ENCODE measurements at regions not wholly inside any gene's neighbourhood (a gene's known extent, or its start where the extent isn't known, plus 50 kb on each side); places are given as distances from the start of the nearest gene placed in this dataset.

DNA sequence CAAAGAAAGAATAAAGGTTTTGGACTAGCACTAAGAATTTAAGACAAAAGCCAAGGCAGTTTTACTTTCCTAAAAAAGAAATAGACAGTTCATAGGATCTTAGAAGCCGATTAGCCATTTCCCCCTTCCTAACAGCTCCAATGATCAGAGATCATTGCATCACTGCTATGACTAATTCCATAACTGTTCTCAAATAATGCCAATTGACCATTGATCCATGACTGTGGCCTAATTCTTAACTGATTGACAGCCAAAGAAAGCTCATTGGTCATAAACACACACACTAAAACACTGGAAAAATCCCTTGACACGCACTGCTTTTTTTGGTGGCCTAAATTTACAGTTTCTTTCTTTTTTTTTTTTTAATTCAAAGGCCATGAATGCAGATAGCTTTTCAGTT is 345.0 kb upstream of the ACVR2A start:
- Histone ChIP-seq H3K4me1 (ENCODE audit: insufficient read depth, low read length) (no peaks in the 10 kb centered on the region), H3K9ac (ENCODE audit: low read depth, low read length) (no peak overlapping the region), H3K36me3 (ENCODE audit: insufficient read depth, low read length) (no peaks in the 10 kb centered on the region; the same call in 1 of the 2 replicates), H3K9me3 (ENCODE audit: control insufficient read depth, insufficient read depth, low read length) (no peaks in the 10 kb centered on the region)

DNA sequence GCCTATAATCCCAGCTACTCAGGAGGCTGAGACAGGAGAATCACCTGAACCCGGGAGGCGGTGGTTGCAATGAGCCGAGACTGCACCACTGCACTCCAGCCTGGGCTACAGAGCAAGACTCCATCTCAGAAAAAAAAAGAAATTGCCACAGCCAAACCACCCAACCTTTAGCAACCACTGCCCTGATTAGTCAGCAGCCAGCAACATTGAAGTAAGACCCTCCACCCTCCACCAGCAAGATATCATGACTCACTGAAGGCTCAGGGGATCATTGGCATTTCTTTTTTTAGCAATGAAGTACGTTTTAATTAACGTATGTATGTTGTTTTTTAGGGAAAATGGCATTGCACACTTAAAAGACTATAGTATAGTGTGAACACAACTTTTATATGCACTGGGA is 349.1 kb upstream of the ACVR2A start:
- Histone ChIP-seq H3K36me3 (ENCODE audit: insufficient read depth, low read length) (no peaks in the 10 kb centered on the region; the same call in 1 of the 2 replicates), H3K9ac (ENCODE audit: low read depth, low read length) (no peak overlapping the region), H3K9me3 (ENCODE audit: control insufficient read depth, insufficient read depth, low read length) (no peaks in the 10 kb centered on the region), H3K4me1 (ENCODE audit: insufficient read depth, low read length) (no peaks in the 10 kb centered on the region)

DNA sequence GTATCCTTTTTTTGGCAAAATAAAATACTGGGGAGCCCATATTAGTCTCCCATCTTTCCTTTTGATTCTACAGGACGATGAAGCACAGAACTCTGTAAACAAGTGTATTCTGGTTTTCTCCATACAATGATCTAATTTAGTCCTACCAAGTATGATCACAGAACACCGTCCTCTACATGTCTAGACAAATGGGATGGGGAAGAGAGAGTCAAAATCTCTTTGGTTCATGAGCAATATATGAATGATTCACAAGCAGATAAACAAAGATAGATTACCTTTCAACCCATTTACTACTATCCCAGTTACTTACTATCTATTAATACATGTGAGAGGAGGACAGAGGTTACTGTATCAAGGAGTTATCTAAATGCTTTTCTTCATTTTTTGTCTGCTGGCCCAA is 352.4 kb upstream of the ACVR2A start:
- H3K4me1 ChIP-seq (ENCODE audit: insufficient read depth, low read length) = no peaks in the 10 kb centered on the region; the same call in none of the 2 replicates
- no peaks in the 10 kb centered on the region for H3K9me3 ChIP-seq (ENCODE audit: control insufficient read depth, insufficient read depth, low read length)
- no peaks in the 10 kb centered on the region; the same call in 1 of the 2 replicates for H3K36me3 ChIP-seq (ENCODE audit: insufficient read depth, low read length)
- H3K9ac ChIP-seq (ENCODE audit: low read depth, low read length) = no peak overlapping the region

DNA sequence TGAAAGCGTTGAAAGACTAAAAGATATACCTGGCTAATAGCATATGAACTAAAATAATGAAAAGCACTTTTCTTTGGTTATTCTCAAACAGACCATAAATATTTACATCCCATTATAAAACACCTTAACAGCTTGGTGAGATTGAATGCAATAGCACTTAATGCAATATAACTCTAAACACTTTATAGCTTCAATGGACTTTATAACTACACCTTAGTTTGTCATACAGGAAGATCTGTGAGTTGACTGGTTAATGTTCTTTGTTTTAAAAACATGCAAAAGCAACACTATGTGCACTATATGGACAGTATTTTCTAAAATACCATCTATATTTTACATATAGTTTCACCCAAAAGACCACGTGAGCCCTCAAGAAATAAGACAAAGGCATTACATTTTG is 353.3 kb upstream of the ACVR2A start:
- no peak overlapping the region for H3K9ac ChIP-seq (ENCODE audit: low read depth, low read length)
- no peaks in the 10 kb centered on the region for H3K9me3 ChIP-seq (ENCODE audit: control insufficient read depth, insufficient read depth, low read length)
- H3K4me1 ChIP-seq (ENCODE audit: insufficient read depth, low read length) = no peaks in the 10 kb centered on the region; the same call in none of the 2 replicates
- no peaks in the 10 kb centered on the region for H3K36me3 ChIP-seq (ENCODE audit: insufficient read depth, low read length)

DNA sequence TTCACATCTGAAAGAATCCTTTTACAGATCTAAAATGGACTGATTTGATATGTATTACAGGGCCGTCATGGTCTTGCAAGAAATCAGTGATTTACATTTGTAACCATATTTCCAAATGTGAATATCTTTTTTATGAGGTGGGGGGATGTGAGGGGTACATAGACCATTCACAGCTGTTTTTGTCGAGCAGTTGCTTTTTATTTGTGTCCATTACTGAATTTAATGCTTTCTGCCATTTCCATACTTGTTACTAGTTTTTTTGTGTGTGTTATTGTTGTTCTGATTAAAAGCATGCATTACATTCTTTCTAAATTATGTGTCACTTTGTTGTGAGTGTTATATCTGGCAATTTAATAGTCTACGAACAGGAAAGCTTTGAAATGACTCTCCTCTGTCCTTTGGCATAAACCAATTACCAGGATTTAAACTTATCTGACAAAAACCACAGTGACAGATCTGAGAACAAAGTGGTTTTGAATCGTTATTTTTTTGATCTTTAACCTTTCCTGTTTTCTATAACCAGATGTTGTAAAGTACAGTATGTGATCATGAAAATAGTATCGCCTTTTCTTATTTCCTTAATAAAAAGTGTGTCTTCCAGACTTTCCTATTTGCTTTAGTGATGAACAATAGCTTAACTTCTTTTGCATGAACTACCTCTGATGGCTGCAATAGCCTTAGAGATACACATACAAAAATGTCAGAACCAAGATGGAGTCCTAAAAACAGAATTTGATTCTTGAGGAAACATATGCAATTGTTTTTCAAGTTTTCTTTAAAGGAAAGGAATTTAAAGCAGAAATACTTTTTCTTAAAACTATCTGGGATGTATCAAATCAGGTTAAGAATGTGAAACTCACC is 354.2 kb upstream of the ACVR2A start:
- Histone ChIP-seq H3K4me1 (ENCODE audit: insufficient read depth, low read length) (peaks cover 6% of the 10 kb centered on the region), H3K9me3 (ENCODE audit: control insufficient read depth, insufficient read depth, low read length) (no peaks in the 10 kb centered on the region), H3K36me3 (ENCODE audit: insufficient read depth, low read length) (no peaks in the 10 kb centered on the region), H3K9ac (ENCODE audit: low read depth, low read length) (no peak overlapping the region)

DNA sequence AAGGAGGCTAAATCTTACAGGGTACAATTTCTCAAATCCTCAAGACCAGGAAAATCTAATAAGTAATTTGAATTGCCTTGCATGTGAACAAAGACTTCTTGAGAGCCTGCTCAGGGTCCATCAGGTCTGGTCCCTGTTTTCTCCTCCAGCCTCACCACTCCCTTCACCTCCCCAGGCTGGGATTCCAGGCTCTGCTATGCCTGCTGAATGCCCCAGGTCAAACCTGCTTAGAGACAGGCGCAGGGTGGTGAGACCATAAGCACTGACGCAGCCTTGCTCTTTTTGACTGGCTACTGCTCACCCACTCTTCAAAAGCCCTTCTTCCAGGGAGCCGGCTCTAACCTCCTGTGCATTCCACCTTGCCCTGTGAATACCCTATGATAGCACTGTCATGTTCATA is 356.4 kb upstream of the ACVR2A start:
- H3K36me3 ChIP-seq (ENCODE audit: insufficient read depth, low read length) = no peaks in the 10 kb centered on the region
- peaks cover 16% of the 10 kb centered on the region for H3K4me1 ChIP-seq (ENCODE audit: insufficient read depth, low read length)
- no peaks in the 10 kb centered on the region for H3K9me3 ChIP-seq (ENCODE audit: control insufficient read depth, insufficient read depth, low read length)
- no peak overlapping the region for H3K9ac ChIP-seq (ENCODE audit: low read depth, low read length)

DNA sequence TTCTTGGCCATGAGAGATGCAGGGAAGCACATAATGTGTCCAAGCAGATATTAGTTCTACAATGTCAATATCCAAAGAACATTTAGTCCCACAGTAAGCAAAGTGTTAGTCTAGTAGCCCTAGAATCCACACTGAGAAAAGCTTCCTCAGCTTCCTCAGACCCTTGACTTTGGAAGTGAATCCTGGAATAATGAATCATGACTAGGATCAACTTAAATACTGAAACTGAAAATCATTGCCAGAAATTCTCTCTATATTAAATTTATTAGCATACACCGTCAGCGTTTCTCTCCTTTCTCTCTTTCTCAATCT is 356.9 kb upstream of the ACVR2A start:
- Histone ChIP-seq H3K9me3 (ENCODE audit: control insufficient read depth, insufficient read depth, low read length) (no peaks in the 10 kb centered on the region), H3K9ac (ENCODE audit: low read depth, low read length) (no peak overlapping the region), H3K36me3 (ENCODE audit: insufficient read depth, low read length) (no peaks in the 10 kb centered on the region), H3K4me1 (ENCODE audit: insufficient read depth, low read length) (peaks cover 16% of the 10 kb centered on the region)

DNA sequence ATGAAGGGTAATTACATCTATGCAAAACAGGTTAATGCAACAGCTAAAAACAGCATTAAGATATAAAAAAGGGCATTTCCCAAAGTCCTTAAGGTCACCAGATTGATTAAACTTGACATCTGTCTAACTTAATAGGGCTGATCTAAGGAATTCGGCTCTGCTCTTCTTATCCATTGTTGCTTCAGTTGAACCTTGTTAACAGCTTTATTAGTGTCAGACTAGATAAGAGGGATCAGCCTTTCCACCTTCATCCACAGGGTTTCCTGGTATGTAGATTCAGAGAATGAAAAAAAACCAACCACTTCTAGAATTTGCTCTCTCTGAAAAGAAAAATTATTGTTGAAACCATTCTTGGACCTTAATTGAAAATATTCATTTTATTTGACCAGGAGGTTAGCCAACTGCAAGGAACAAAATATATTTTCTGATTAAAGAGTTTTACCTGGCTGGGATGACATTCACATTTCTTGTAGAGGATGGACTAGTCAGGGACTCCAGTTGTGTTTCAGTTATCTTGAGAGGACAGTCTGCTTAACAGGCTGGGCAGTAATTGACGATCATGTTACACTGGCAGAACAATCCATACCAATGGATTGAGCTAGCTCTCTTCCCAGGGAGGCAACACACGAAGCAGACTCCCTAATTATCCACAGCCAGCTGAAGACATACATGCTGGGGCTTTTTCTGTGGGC is 357.4 kb upstream of the ACVR2A start:
- no peaks in the 10 kb centered on the region for H3K9me3 ChIP-seq (ENCODE audit: control insufficient read depth, insufficient read depth, low read length)
- H3K36me3 ChIP-seq (ENCODE audit: insufficient read depth, low read length) = no peaks in the 10 kb centered on the region
- H3K4me1 ChIP-seq (ENCODE audit: insufficient read depth, low read length) = peaks cover 16% of the 10 kb centered on the region
- no peak overlapping the region for H3K9ac ChIP-seq (ENCODE audit: low read depth, low read length)

DNA sequence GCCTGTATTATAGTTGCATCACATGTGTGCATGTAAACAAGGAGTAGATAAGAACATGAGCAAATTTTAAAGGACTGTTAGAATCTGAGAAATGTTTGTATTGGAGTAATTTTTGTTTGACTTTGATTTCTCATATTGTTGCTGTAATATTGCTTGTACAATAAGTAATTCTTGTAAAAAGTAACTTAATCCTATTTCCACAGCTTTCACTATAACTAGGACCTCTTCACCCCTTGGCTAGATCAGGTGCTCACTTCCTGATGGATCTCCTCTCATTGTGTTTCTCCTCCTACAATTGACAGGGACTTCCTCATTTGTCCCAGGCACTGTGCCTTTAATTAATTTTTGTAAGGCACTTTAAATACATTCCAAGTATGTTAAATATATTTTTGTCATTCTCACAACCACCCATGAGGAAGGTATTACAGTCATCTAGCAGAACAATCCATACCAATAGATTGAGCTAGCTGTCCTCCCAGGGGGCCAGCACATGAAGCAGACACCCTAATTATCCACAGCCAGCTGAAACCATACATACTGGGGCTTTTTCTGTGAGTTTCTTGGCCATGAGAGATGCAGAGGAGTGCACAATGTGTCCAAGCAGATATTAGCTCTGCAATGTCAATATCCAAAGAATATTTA is 359.5 kb upstream of the ACVR2A start:
- no peaks in the 10 kb centered on the region for H3K9me3 ChIP-seq (ENCODE audit: control insufficient read depth, insufficient read depth, low read length)
- H3K9ac ChIP-seq (ENCODE audit: low read depth, low read length) = no peak overlapping the region
- no peaks in the 10 kb centered on the region for H3K36me3 ChIP-seq (ENCODE audit: insufficient read depth, low read length)
- H3K4me1 ChIP-seq (ENCODE audit: insufficient read depth, low read length) = peaks cover 22% of the 10 kb centered on the region

DNA sequence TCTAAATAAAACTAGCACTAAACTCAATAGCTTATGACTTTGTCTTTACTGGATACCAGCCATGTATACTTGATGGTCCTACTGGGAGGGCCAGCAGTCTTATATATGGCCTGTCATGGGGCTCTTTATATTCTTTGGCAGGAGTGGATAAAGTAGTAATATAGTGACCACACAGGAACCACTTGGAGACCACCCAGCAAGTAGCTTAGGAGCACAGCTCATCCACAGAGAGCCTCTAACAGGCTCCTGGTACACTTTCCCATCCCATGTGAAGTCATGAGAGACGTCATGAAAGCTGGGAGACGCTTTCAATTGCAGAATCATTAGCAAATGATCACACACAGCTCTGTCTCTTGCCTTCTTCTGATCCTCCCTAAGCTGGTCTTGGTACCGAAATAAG is 360.9 kb upstream of the ACVR2A start:
- Histone ChIP-seq H3K9ac (ENCODE audit: low read depth, low read length) (no peak overlapping the region), H3K9me3 (ENCODE audit: control insufficient read depth, insufficient read depth, low read length) (no peaks in the 10 kb centered on the region), H3K36me3 (ENCODE audit: insufficient read depth, low read length) (no peaks in the 10 kb centered on the region), H3K4me1 (ENCODE audit: insufficient read depth, low read length) (peaks cover 22% of the 10 kb centered on the region)

DNA sequence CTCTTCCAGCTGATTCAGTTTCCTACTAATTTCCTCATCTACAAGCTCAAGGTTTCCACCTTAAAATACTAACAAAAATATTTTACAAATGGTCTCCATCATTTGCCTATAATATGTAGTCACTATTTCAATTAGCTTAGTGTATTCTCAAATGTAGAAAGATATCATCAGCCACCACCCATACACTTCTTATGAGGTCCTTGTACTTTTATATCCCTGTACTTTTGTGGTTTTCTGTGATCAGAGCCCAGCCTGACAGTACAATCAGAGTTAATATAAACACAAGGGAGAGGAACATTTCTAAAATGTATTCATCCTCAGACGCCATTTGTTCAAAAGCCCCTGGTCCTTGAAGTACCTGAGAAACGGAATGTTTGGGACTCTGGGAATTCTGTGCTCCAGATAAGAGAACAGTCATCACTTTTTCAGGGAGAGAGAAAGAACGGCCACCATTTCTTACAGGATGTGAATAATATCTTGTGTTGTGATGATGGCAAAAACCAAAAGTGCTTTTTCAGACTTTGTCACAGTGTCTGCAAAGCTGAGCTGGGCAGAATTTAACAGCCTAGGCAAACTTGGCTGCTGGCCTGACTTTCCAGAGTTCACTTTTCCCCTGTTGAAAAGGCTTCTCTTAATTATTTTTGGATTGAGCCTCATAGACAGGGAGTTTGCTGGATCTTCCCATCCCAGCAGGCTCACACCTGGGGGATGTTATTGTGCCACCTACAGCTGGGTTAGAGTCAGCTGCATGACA is 361.7 kb upstream of the ACVR2A start:
- Histone ChIP-seq H3K9me3 (ENCODE audit: control insufficient read depth, insufficient read depth, low read length) (no peaks in the 10 kb centered on the region), H3K9ac (ENCODE audit: low read depth, low read length) (no peak overlapping the region), H3K36me3 (ENCODE audit: insufficient read depth, low read length) (no peaks in the 10 kb centered on the region), H3K4me1 (ENCODE audit: insufficient read depth, low read length) (peaks cover 22% of the 10 kb centered on the region)

DNA sequence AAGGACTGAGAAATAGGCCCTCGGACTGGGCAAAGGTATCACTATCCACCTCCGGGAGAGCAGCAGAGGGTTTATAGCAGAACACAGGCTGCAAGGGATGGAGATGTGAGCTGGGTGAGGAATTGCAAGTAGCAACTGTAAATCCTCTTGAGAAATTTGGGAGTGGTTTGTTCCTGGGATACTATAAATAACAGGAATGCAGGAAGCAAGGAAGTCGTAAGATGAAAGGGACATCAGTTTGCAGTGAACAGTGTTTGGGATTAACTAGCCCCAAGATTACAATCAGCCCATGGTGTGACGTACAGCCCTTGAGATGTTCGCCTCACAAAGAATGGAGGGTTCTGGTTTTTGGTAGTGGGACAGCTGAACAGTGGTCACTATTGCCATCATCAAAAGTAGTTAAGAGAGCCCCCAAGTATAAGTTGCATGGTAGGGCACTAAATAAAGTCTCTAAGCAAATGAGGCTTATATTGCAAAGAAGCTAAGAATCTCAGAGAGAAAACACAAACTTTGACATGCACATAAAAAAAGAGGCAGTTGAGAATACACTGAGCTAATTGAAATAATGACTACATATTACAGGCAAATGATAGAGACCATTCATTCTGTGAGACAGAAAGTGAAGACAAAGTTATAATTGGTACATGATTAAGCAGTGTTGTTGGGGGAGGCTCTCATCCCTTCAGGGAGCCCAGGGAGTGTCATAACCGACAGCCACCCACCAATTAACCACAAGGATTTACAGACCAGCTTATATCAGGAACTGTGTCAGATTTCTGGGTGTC is 362.5 kb upstream of the ACVR2A start:
- H3K36me3 ChIP-seq (ENCODE audit: insufficient read depth, low read length) = no peaks in the 10 kb centered on the region
- no peak overlapping the region for H3K9ac ChIP-seq (ENCODE audit: low read depth, low read length)
- no peaks in the 10 kb centered on the region for H3K9me3 ChIP-seq (ENCODE audit: control insufficient read depth, insufficient read depth, low read length)
- H3K4me1 ChIP-seq (ENCODE audit: insufficient read depth, low read length) = peaks cover 22% of the 10 kb centered on the region

DNA sequence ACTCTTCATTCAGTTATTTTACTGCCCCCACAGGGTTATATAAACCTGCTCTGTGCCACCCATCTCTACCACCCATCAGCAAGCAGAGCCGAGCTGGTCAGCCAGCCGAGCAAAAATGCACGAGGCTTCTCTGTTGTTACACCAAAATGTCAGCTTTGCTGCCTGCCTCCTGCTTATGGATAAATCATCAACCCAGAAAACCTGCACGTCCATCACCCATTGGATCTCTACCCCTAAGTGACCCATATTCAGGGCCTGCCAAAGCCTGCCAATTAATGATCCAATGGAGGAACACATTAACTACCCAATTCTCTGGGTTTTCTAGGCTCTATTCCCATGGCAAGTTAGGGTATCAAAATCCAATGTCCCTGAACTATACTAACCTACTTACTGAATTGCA is 365.5 kb upstream of the ACVR2A start:
- Histone ChIP-seq H3K4me1 (ENCODE audit: insufficient read depth, low read length) (0 out of 2 replicates have a peak, but pooled peaks cover 5% of the 10 kb centered on the region), H3K9ac (ENCODE audit: low read depth, low read length) (no peak overlapping the region), H3K36me3 (ENCODE audit: insufficient read depth, low read length) (no peaks in the 10 kb centered on the region), H3K9me3 (ENCODE audit: control insufficient read depth, insufficient read depth, low read length) (no peaks in the 10 kb centered on the region)

DNA sequence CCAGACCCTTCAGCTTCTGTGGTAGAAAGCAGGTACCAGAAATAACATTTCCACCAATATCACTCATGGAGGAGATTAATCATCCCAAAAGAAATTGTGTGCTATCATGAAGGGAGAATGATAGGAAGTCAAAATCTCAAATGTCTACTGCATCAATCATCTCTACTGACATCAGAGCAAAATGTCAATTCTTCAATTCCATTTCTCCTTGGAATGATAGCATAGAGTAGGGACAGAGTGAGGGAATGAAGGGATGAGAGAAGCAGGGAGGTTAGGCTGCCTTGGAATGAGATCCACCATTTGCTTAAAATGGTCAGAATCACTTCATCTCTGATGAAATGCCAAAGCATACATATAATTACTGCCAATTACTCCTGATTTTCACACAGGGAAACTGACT is 371.8 kb upstream of the ACVR2A start:
- H3K9ac ChIP-seq (ENCODE audit: low read depth, low read length) = no peak overlapping the region
- no peaks in the 10 kb centered on the region for H3K9me3 ChIP-seq (ENCODE audit: control insufficient read depth, insufficient read depth, low read length)
- H3K36me3 ChIP-seq (ENCODE audit: insufficient read depth, low read length) = no peaks in the 10 kb centered on the region
- H3K4me1 ChIP-seq (ENCODE audit: insufficient read depth, low read length) = peaks cover 19% of the 10 kb centered on the region
